GM10266 (cell line): ENCODE measurements at regions not wholly inside any gene's neighbourhood (a gene's known extent, or its start where the extent isn't known, plus 50 kb on each side); places are given as distances from the start of the nearest gene placed in this dataset.

Experiments
- DNase-seq: peaks from one replicate; pipeline ENCODE4 v3.0.0; 2012; ENCODE audit errors: extremely low spot score
- TF ChIP-seq, protein P1 (sequence below): IDR thresholded peaks from 2 replicates; pipeline ENCODE4 v1.5.1; 2012; ENCODE audit warnings: mild to moderate bottlenecking, low read depth; ENCODE audit not compliant: control insufficient read depth, insufficient read depth; ENCODE audit errors: missing control alignments

DNA sequence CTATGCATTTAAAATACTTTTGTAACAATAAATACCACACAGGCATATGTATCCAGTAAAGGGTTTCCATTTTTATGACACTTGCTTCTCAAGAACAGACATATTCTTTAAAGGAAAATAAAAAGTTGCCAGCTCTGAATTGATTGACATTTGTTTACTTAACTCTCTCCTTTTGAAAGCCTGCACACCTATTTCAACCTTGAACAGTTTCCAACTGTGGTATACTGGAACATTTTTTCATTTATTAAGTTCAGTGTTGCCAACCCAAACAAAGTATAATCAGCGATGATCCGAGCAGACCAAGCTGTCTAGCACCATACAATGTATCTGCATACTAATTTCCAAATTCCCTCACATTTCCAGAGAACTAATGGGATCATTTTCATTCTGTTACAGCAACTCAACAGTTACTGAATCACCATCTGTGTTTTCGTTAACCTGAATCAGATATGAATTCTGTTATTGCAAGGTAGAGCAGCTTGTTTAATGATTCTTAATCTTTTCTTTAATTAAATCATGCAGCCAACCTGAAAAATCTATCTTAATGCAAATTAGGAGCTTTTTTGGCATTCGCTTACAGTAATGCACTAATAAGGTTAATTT, 725.5 kb upstream of the ZEB2 start:
- DNase-seq, result no peak
- TF ChIP-seq, protein P1, sequence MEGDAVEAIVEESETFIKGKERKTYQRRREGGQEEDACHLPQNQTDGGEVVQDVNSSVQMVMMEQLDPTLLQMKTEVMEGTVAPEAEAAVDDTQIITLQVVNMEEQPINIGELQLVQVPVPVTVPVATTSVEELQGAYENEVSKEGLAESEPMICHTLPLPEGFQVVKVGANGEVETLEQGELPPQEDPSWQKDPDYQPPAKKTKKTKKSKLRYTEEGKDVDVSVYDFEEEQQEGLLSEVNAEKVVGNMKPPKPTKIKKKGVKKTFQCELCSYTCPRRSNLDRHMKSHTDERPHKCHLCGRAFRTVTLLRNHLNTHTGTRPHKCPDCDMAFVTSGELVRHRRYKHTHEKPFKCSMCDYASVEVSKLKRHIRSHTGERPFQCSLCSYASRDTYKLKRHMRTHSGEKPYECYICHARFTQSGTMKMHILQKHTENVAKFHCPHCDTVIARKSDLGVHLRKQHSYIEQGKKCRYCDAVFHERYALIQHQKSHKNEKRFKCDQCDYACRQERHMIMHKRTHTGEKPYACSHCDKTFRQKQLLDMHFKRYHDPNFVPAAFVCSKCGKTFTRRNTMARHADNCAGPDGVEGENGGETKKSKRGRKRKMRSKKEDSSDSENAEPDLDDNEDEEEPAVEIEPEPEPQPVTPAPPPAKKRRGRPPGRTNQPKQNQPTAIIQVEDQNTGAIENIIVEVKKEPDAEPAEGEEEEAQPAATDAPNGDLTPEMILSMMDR, result no peak

DNA sequence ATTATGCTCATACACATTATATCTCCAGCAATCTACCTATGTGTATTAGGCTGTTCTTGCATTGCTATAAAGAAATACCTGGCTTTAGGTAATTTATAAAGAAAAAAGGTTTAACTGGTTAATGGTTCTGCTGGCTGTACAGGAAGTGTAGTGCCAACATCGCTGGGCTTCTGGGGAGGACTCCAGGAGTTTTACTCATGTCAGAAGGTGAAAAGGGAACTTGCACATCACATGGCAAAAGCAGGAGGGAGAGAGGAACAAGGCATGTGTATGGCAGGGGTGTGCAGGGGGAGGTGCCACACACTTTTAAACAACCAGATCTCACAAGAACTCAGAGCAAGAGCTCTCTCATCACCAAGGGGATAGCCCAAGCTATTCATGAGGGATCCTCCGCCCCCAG, 715.4 kb upstream of the ZEB2 start:
- TF ChIP-seq, protein P1, result no peak
- DNase-seq, result no peak

DNA sequence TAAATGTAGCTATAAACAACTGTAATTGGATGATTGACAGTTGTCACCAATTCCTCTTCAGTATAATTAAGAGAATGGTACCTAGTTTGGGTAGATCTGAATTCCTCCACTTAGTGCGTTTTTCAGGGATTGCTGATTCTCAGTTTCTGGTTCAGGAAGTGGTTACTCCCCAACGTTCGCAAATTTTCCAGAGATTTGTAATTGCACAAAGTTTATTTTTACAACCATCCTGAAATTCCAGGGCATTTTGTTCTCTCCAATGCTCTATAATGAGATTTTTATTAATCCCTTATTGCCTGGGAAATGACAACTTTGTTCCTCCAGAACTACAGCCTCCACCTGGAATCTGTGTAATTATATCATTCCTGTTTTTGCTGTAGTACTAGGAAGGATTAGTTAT, 710.6 kb upstream of the ZEB2 start:
- TF ChIP-seq, protein P1, result no peak
- DNase-seq, result no peak

DNA sequence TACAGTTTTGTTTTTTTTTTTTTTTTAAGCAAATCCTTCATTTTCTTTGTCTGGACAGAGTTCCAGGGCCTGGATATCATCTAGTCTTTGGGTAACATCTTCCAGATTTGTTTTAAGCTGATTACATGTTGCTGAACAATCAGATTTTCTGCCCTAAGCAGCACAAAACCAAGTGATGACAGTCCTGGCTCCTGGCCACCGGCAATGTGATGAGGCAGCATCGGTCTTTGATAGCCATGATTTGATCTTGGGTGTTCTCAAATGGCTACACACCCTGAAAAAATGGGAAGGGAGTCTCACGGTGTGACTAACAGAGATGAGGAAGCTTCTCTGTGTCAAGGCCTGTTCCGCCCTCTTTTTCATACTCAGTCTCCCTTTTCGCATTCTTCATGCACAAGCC, 708.6 kb upstream of the ZEB2 start:
- no peak for DNase-seq
- TF ChIP-seq, protein P1, result no peak

DNA sequence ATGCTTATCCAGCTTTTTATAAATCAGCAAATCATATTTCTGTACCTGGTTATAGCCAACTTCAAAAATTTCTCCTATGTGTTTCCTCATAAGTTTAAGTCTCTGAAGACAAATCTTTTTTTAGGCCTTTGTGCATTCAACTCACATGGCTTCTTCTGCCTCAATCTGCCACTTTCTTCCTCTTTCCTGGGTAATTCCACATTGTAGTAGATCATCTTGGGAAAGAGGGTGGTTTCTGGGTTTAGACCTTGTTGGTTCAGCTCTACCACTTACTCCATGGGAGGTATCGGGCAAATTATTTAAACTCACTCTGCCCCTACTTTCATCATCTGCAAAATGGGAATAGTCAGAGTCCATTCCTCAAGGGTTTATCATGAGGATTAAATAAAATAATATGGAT, 707.0 kb upstream of the ZEB2 start:
- no peak for DNase-seq
- TF ChIP-seq, protein P1, result no peak

DNA sequence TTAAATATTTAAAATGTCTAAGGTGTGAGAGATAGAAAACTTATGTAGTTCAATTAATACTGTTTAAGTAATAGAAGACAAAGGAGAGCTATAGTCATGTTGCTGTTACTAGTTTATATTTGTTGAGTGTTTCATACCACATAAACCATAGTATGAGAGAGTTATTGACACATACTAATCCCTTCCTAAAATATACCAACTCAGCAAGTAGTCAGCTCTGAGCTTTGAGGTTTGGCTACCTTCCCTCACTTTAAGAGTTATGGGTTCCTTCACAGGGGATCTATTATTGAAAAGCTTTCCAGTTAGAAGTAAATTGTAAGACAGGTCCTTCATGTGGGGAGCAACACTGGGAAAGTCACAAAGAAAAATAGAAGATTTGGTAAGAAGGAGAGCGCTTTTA, 701.6 kb upstream of the ZEB2 start:
- no peak for DNase-seq
- TF ChIP-seq, protein P1, result no peak

DNA sequence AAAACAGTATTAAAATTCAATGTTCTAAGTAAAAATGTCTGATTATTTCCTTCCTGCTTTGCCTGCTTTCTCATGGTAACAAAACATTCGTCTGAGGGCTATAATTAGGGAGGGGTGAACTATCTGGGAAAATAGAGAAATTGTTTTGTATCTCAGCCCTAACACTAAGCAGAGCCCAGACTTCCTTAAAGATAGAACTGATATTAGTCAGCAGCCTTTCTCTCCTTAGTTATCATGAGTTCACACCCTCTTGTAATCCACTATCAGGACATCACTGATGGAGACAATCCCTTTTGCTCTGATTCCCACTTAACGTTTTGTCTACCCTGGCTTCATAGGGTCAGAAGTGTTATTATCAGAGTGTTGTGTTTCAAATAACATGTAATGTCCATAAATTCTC, 701.1 kb upstream of the ZEB2 start:
- TF ChIP-seq, protein P1, result no peak
- no peak for DNase-seq
